ENCODE measurements at regions not wholly inside any gene's neighbourhood (a gene's known extent, or its start where the extent isn't known, plus 50 kb on each side); places are given as distances from the start of the nearest gene placed in this dataset.

DNA sequence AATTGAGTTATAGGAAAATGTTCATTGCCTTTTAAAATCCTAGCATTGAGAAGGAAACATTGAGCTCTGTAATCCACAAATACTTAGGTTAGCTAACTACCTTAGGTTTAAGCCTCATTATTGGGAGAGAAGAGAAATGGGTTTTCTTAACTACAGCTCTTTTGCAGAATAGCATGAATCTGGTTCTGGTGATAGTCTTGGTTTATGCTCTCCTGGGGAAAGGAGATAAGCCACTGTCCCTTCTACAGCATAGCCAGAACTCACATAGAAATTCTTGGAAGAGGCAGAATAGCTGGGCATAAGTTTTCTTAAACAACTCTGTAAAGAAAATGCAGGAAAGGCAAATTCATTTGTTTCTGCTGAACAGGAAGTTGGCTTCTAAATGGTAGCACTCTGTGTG is 378.6 kb upstream of the CHRM2 start:
- no peak for DNase-seq (ENCODE audit: low read depth)
- no peak overlapping the region for H3K4me3 ChIP-seq (ENCODE audit: low read depth, low read length)
- TF ChIP-seq, protein P1, sequence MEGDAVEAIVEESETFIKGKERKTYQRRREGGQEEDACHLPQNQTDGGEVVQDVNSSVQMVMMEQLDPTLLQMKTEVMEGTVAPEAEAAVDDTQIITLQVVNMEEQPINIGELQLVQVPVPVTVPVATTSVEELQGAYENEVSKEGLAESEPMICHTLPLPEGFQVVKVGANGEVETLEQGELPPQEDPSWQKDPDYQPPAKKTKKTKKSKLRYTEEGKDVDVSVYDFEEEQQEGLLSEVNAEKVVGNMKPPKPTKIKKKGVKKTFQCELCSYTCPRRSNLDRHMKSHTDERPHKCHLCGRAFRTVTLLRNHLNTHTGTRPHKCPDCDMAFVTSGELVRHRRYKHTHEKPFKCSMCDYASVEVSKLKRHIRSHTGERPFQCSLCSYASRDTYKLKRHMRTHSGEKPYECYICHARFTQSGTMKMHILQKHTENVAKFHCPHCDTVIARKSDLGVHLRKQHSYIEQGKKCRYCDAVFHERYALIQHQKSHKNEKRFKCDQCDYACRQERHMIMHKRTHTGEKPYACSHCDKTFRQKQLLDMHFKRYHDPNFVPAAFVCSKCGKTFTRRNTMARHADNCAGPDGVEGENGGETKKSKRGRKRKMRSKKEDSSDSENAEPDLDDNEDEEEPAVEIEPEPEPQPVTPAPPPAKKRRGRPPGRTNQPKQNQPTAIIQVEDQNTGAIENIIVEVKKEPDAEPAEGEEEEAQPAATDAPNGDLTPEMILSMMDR (IDR thresholded peaks at IDR 0.05; ENCODE audit: low read depth, low read length) = no peak
- no peak for TF ChIP-seq MYC (IDR thresholded peaks at IDR 0.05; ENCODE audit: low read depth, low read length)
- TF ChIP-seq, protein P2, sequence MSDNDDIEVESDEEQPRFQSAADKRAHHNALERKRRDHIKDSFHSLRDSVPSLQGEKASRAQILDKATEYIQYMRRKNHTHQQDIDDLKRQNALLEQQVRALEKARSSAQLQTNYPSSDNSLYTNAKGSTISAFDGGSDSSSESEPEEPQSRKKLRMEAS (IDR thresholded peaks at IDR 0.05; ENCODE audit: low read depth, low read length) = no peak
- no peak for TF ChIP-seq POLR2A (IDR thresholded peaks at IDR 0.05; ENCODE audit: extremely low read depth, insufficient read length)

DNA sequence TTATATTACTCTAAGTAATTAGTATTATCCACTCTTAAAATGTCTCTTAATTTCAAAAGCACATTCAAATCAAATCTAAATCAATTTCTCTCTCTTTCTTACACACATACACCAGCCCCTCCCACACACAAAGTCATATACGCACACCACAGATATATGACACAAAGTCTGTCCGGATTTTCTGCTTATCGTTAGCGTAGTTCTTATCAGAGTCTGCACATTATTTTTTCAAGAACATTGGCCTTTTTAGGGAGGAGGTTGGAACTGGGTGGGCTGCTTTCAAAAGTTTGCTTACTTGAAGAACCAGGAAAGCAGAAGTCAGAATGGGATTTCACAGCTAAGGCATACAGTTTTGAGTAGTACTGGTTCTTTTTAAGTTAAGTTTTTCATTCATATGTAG is 387.6 kb upstream of the CHRM2 start:
- TF ChIP-seq, protein P1 (IDR thresholded peaks at IDR 0.05; ENCODE audit: low read depth, low read length) = no peak
- no peak for TF ChIP-seq MYC (IDR thresholded peaks at IDR 0.05; ENCODE audit: low read depth, low read length)
- TF ChIP-seq, protein P2 (IDR thresholded peaks at IDR 0.05; ENCODE audit: low read depth, low read length) = no peak
- TF ChIP-seq POLR2A (IDR thresholded peaks at IDR 0.05; ENCODE audit: extremely low read depth, insufficient read length) = no peak
- DNase-seq (ENCODE audit: low read depth) = no peak
- H3K4me3 ChIP-seq (ENCODE audit: low read depth, low read length) = no peak overlapping the region

DNA sequence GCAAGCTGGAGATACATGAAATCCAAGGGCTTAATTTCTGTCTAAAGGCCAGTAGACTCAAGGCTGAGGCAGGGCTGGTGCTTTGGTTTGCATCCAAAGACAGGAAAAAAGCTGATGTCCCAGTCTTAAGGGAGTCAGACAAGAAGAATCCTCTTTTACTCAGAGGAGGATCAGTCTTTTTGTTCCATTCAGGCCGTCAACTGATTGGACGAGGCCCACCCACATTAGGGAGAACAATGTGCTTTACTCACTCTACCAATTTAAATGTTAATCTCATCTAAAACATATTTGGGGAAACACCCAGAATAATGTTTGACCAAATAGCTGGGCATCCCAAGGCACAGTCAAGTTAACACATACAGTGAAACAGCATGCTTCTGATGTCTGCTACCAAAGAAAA is 388.5 kb upstream of the CHRM2 start:
- no peak for TF ChIP-seq POLR2A (IDR thresholded peaks at IDR 0.05; ENCODE audit: extremely low read depth, insufficient read length)
- no peak for TF ChIP-seq MYC (IDR thresholded peaks at IDR 0.05; ENCODE audit: low read depth, low read length)
- TF ChIP-seq, protein P2 (IDR thresholded peaks at IDR 0.05; ENCODE audit: low read depth, low read length) = no peak
- no peak overlapping the region for H3K4me3 ChIP-seq (ENCODE audit: low read depth, low read length)
- DNase-seq (ENCODE audit: low read depth) = no peak

DNA sequence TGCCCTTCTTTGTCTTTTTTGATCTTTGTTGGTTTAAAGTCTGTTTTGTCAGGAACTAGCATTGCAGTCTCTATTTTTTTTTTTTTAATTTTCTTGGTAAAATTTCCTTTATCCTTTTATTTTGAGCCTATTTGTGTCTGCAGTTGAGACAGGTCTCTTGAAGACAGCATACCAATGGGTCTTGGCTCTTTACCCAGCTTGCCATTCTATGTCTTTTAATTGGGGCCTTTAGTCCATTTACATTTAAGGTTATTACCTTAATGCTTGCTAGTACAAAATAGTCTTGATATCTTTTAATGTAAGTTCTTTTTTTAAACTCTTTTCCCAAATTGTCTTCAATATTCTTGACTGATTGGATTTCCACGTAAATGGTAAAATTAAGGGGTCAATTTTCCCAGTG is 398.3 kb upstream of the CHRM2 start:
- TF ChIP-seq, protein P1 (IDR thresholded peaks at IDR 0.05; ENCODE audit: low read depth, low read length) = no peak
- TF ChIP-seq, protein P2 (IDR thresholded peaks at IDR 0.05; ENCODE audit: low read depth, low read length) = no peak
- TF ChIP-seq POLR2A (IDR thresholded peaks at IDR 0.05; ENCODE audit: extremely low read depth, insufficient read length) = no peak
- TF ChIP-seq MYC (IDR thresholded peaks at IDR 0.05; ENCODE audit: low read depth, low read length) = no peak
- no peak overlapping the region for H3K4me3 ChIP-seq (ENCODE audit: low read depth, low read length)
- no peak for DNase-seq (ENCODE audit: low read depth)

DNA sequence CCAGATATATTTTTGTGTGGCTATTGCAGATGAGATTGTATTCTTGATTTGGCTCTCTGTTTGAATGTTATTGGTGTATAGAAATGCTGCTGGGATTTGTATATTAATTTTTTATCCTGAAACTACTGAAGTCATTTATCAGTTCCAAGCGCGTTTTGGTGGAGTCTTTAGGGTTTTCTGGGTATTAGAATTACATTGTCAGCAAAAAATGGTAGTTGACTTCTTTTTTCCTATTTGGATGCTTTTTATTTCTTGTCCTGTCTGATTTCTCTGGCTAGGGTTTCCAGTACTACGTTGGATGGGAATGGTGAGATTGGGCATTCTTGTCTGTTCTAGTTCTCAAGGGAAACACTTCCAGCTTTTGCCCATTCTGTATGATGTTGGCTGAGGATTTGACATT is 415.5 kb upstream of the CHRM2 start:
- DNase-seq (ENCODE audit: low read depth) = no peak
- no peak for TF ChIP-seq MYC (IDR thresholded peaks at IDR 0.05; ENCODE audit: low read depth, low read length)
- TF ChIP-seq, protein P2 (IDR thresholded peaks at IDR 0.05; ENCODE audit: low read depth, low read length) = no peak
- no peak for TF ChIP-seq POLR2A (IDR thresholded peaks at IDR 0.05; ENCODE audit: extremely low read depth, insufficient read length)
- TF ChIP-seq, protein P1 (IDR thresholded peaks at IDR 0.05; ENCODE audit: low read depth, low read length) = no peak
- H3K4me3 ChIP-seq (ENCODE audit: low read depth, low read length) = no peak overlapping the region

DNA sequence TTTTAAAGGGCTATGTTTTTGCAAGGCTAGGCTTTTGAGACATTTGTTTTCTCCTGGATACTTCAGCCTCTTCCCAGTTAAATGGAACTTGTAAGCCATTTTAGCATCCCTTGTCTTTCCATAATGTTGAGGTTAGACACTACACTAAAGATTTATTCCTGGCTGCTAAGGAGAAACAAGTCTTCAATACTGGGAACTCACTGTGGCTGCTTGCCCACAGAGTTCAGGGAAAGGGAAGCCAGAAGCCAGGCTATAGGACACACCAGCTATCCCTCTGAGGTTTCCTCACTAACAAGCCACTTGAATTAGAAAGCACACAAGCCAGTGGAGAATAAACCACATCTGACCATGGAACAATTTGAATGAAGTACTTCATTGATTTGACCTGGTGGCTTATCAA is 421.7 kb upstream of the CHRM2 start:
- no peak for DNase-seq (ENCODE audit: low read depth)
- TF ChIP-seq POLR2A (IDR thresholded peaks at IDR 0.05; ENCODE audit: extremely low read depth, insufficient read length) (no peak), MYC (IDR thresholded peaks at IDR 0.05; ENCODE audit: low read depth, low read length) (no peak)
- TF ChIP-seq, protein P2 (IDR thresholded peaks at IDR 0.05; ENCODE audit: low read depth, low read length) = no peak
- TF ChIP-seq, protein P1 (IDR thresholded peaks at IDR 0.05; ENCODE audit: low read depth, low read length) = no peak
- no peak overlapping the region for H3K4me3 ChIP-seq (ENCODE audit: low read depth, low read length)

Measured in NB4 (cell line).